ENCODE measurements at regions not wholly inside any gene's neighbourhood (a gene's known extent, or its start where the extent isn't known, plus 50 kb on each side); places are given as distances from the start of the nearest gene placed in this dataset.

DNA sequence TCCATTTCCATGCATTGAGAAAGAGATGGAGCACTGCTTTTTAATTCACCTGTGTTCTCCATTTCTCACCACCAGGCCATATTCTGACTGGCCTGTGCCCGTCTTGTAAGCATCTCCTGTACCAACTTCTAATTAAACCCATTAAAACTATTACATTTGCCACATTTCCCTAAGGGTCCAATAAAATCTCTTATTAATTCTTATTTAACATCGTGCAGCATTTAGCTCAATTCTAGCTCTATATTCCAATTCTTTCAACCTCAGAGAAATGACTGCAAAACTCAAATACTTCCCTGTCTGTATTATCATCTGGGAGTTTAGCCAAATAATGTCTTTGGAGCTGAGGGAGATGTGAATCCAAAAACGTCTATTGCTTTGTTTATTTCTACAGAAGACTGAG, 495.4 kb upstream of the TMEM132C start:
- Mint-ChIP-seq H3K4me3 (ENCODE audit: low read depth, unreplicated experiment) (no peak overlapping the region), H3K27me3 (ENCODE audit: unreplicated experiment) (no peaks in the 10 kb centered on the region), H3K36me3 (ENCODE audit: insufficient read depth, unreplicated experiment) (no peaks in the 10 kb centered on the region), H3K9me3 (ENCODE audit: low read depth, unreplicated experiment) (peaks cover 15% of the 10 kb centered on the region), H3K4me1 (ENCODE audit: low read depth, unreplicated experiment) (no peaks in the 10 kb centered on the region), H3K27ac (ENCODE audit: unreplicated experiment) (no peak overlapping the region)
- BruUV-seq (replicated peaks) = no TSS peak
- CTCF ChIA-PET = no interaction called here
- no peak for DNase-seq
- intact Hi-C loops (cut with micrococcal nuclease; ENCODE audit: unreplicated experiment) = no loop called here
- TF ChIP-seq CTCF (IDR thresholded peaks at IDR 0.05; ENCODE audit: unreplicated experiment) = no peak

DNA sequence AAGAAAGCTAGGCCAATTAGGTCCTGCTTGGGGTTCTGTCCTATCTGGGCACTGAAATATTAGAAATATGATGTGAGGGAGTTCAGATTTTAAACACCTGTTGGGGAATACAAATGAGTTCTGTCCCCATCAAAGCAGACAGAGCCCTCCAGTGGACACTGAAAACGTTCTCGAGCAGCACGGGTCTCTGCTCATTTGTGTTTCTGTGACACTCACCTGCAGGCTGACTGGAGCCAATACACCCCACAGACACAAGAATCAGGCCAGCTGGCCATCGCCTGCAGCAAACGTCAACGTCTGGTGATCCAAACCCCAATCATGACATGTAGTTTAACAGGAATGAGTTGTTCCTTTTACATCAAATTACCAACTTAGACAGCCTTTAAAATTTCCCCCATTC, 493.4 kb upstream of the TMEM132C start:
- CTCF ChIA-PET = no interaction called here

DNA sequence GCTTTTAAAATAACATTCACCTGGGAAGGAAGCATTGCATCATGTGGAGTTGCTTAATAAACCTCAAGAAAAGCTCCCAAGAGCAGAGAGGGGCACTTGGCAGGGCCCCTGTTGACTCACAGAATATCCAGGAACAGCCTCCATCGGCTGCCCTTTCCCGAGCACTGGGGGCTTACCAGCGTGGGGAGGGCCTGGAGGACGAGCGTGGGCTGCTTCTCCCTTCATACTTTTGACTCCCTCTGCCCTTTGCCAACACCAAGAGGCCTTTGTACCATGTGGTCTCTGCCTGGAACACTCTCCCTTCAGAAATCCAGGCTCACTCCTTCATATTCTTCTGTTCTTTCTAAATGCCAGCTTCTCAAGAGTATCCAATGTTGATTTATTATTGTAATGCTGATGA, 492.1 kb upstream of the TMEM132C start:
- Mint-ChIP-seq H3K27me3 (ENCODE audit: unreplicated experiment) (no peaks in the 10 kb centered on the region), H3K4me1 (ENCODE audit: low read depth, unreplicated experiment) (no peaks in the 10 kb centered on the region), H3K4me3 (ENCODE audit: low read depth, unreplicated experiment) (no peak overlapping the region), H3K36me3 (ENCODE audit: insufficient read depth, unreplicated experiment) (no peaks in the 10 kb centered on the region), H3K9me3 (ENCODE audit: low read depth, unreplicated experiment) (peaks cover 20% of the 10 kb centered on the region), H3K27ac (ENCODE audit: unreplicated experiment) (no peak overlapping the region)
- intact Hi-C loops (cut with micrococcal nuclease; ENCODE audit: unreplicated experiment) = no loop called here
- CTCF ChIA-PET = no interaction called here
- DNase-seq = no peak
- no TSS peak for BruUV-seq (replicated peaks)
- TF ChIP-seq CTCF (IDR thresholded peaks at IDR 0.05; ENCODE audit: unreplicated experiment) = no peak

More for the DNA sequence above, 493.4 kb upstream of the TMEM132C start:
- H3K9me3 Mint-ChIP-seq (ENCODE audit: low read depth, unreplicated experiment) = peaks cover 16% of the 10 kb centered on the region
- no peaks in the 10 kb centered on the region for H3K36me3 Mint-ChIP-seq (ENCODE audit: insufficient read depth, unreplicated experiment)
- no peak overlapping the region for H3K27ac Mint-ChIP-seq (ENCODE audit: unreplicated experiment)
- no peaks in the 10 kb centered on the region for H3K4me1 Mint-ChIP-seq (ENCODE audit: low read depth, unreplicated experiment)
- no peak for DNase-seq
- H3K27me3 Mint-ChIP-seq (ENCODE audit: unreplicated experiment) = no peaks in the 10 kb centered on the region
- H3K4me3 Mint-ChIP-seq (ENCODE audit: low read depth, unreplicated experiment) = no peak overlapping the region
- no peak for TF ChIP-seq CTCF (IDR thresholded peaks at IDR 0.05; ENCODE audit: unreplicated experiment)
- BruUV-seq (replicated peaks) = no TSS peak
- intact Hi-C loops (cut with micrococcal nuclease; ENCODE audit: unreplicated experiment) = no loop called here

- intact Hi-C loops (cut with micrococcal nuclease; ENCODE audit: unreplicated experiment) = no loop called here
- no peak overlapping the region for H3K4me3 Mint-ChIP-seq (ENCODE audit: low read depth, unreplicated experiment)
- no peaks in the 10 kb centered on the region for H3K27me3 Mint-ChIP-seq (ENCODE audit: unreplicated experiment)
- CTCF ChIA-PET = no interaction called here
- TF ChIP-seq CTCF (IDR thresholded peaks at IDR 0.05; ENCODE audit: unreplicated experiment) = no peak
- no TSS peak for BruUV-seq (replicated peaks)
- peaks cover 15% of the 10 kb centered on the region for H3K9me3 Mint-ChIP-seq (ENCODE audit: low read depth, unreplicated experiment)
- H3K36me3 Mint-ChIP-seq (ENCODE audit: insufficient read depth, unreplicated experiment) = no peaks in the 10 kb centered on the region
- H3K4me1 Mint-ChIP-seq (ENCODE audit: low read depth, unreplicated experiment) = no peaks in the 10 kb centered on the region
- DNase-seq = no peak
- H3K27ac Mint-ChIP-seq (ENCODE audit: unreplicated experiment) = no peak overlapping the region
These were observed 487.5 kb upstream of the TMEM132C start for GRCh38 chr12:127779301-127780045.
